Tibial nerve (tissue), 4 donors: ENCODE measurements at regions not wholly inside any gene's neighbourhood (a gene's known extent, or its start where the extent isn't known, plus 50 kb on each side); places are given as distances from the start of the nearest gene placed in this dataset.

Experiments
- EP300 ChIP-seq, 2 donors: sonication (generic); formaldehyde crosslinking; IDR thresholded peaks; one replicate each; pipeline ENCODE4 v1.6.1; 2017; ENCODE audit warnings: antibody characterized with exemption in 2 of 2, mild to moderate bottlenecking in 1 of 2
- POLR2A ChIP-seq, 2 donors: fragments of 450-650 bp; IDR thresholded peaks; one replicate each; pipeline ENCODE4 v1.6.1; 2017; ENCODE audit warnings: antibody characterized with exemption in 2 of 2, mild to moderate bottlenecking in 2 of 2, moderate library complexity in 2 of 2
- TF ChIP-seq, protein P1 (sequence below), 5 experiments: fragments of 200-600 bp in 3 of 5; fragments of 450-650 bp in 2 of 5; sonication (generic) in 3 of 5; IDR thresholded peaks; one replicate each; pipeline ENCODE4 v1.5.1; 2016 to 2019; ENCODE audit warnings: antibody characterized with exemption in 5 of 5, mild to moderate bottlenecking in 3 of 5, moderate library complexity in 2 of 5

DNA sequence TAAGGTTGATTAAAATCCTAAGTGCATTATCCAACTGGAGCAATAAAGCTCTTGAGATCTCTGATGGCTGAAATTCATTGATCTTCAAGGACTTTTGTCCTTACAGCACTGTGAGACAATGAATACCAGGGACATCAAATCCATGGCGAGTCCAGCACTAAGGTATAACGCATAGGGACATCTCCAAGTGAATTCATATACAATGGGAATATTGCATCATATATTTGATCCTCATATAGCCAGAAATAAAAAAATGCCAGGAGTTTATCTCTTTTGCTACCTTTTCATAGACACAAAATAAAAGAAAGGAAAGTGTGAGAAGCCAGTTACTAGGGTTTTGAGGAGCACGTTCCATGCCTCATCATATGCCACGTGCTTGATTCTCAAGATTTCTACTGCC, 112.5 kb upstream of the CDH13 start:
- TF ChIP-seq, protein P1, sequence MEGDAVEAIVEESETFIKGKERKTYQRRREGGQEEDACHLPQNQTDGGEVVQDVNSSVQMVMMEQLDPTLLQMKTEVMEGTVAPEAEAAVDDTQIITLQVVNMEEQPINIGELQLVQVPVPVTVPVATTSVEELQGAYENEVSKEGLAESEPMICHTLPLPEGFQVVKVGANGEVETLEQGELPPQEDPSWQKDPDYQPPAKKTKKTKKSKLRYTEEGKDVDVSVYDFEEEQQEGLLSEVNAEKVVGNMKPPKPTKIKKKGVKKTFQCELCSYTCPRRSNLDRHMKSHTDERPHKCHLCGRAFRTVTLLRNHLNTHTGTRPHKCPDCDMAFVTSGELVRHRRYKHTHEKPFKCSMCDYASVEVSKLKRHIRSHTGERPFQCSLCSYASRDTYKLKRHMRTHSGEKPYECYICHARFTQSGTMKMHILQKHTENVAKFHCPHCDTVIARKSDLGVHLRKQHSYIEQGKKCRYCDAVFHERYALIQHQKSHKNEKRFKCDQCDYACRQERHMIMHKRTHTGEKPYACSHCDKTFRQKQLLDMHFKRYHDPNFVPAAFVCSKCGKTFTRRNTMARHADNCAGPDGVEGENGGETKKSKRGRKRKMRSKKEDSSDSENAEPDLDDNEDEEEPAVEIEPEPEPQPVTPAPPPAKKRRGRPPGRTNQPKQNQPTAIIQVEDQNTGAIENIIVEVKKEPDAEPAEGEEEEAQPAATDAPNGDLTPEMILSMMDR (IDR thresholded peaks at IDR 0.05) = no peak
- TF ChIP-seq POLR2A (IDR thresholded peaks at IDR 0.05) (no peak), EP300 (IDR thresholded peaks at IDR 0.05) (no peak)
